GM21529 (cell line): ENCODE measurements at regions not wholly inside any gene's neighbourhood (a gene's known extent, or its start where the extent isn't known, plus 50 kb on each side); places are given as distances from the start of the nearest gene placed in this dataset.
"Not testable (repeated sequence)": the region's sequence is repeated elsewhere in the genome, so short reads cannot be mapped to it uniquely, and the experiment has no call there.

Experiments used
- ATAC-seq: cut with Tn5 transposase; IDR thresholded peaks from one replicate; pipeline ENCODE4 v1.9.1; 2021; ENCODE audit not compliant: unreplicated experiment

DNA sequence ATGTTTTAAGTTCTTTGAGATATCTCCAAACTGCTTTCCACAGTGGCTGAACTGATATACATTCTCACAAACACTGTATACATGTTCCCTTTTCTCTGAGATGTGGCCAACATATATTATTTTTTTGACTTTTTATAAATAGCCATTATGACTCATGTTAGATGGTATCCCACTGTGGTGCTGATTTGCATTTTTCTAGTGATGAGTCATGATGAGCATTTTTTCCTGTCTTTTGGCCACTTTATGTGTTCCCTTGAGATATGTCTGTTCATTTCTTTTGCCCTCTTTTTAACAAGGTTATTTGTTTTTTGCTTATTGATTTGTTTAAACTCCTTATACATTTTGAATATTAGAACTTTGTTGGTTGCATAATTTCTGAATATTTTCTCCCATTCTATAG is 1055.1 kb downstream of the NXPH1 start:
- no peak for ATAC-seq

DNA sequence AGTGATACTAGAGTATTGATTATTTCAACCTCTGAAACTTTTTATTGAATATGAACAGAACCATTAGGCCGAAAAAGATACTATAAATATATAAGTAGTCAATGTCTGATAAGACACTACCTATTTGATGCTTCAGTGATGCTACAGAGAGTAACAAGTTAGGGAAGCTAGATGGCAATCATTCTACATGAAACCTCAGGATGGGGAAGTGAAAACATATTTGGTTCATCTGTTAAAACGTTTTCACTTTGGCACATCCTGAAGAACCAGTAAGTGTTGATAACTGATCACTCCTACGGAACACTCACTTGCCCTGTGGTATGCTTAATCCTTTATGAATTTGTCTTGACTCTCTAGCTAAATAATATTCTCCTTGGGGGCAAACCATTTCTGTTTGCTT is 1064.9 kb downstream of the NXPH1 start:
- no peak for ATAC-seq

DNA sequence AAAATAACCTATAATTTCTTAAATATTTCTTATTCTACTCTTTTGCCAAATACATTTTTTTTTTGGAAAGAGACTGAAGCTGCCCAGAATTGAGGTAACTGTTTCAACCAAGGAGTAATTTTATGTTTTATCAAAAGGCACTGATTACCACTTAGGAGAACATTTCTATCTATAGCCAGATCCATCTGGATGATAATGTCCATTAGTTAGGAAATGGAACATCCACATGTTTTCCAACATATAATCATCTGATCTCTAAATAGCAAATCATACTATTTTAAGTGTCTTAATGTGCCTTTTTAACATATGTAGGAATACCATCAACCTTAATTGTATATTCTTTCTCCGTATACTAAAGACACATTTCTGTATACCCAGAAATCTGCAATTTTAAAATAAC is 1068.9 kb downstream of the NXPH1 start:
- no peak for ATAC-seq

DNA sequence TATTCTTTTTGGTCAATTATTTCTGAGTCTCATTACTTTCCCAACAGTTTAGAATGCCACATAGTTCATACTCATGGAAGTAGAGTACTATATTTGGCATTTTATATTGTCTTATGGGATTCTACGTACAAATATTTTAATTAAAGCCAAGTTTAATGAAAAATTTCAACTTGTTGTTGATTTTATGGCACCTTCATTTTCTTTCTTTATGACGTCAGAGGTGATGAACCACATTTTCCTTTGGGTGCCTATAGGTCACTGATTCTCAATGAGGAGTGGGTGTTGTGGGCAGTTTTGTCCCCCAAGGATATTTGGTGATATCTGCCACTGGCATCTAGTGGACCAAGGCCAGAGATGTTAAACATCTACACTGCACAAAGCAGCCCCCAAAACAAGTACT is 1071.3 kb downstream of the NXPH1 start:
- no peak for ATAC-seq

DNA sequence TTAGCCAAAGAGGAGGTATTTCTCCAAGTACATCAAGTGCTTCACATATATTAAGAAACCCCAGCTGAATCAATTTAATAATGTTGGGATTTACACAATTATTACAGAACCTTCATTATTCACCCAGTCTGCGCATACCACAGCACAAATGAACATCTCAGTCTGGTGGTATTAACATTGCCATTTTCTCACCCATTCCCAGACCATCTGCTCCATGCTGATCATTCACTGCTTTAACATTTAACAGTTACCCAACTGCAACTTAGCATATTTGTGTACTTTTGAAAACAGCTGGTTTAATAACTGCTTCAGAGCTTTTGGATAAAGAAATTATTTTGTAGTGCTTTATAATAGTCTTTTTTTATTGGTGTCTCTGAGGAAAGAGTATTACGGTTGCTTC is 1072.1 kb downstream of the NXPH1 start:
- no peak for ATAC-seq

DNA sequence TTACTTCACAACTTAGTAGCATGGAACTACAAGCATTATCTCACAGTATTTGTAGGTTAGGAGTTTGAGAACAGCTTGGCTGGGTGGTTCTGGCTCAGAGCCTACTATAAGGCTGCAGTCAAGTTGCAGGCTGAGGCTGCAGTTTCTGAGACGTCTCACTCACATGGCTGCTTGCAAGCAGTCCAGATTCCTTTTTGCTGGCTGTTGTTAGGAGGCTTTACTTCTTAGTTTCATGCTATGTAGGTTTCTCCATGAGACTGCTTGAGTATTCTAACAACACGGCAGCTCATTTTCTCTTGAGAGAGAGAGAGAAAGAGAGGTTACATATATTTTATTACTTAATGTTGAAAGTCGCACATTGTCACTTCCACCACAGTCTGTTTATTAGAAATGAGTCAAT is 1073.9 kb downstream of the NXPH1 start:
- no peak for ATAC-seq

DNA sequence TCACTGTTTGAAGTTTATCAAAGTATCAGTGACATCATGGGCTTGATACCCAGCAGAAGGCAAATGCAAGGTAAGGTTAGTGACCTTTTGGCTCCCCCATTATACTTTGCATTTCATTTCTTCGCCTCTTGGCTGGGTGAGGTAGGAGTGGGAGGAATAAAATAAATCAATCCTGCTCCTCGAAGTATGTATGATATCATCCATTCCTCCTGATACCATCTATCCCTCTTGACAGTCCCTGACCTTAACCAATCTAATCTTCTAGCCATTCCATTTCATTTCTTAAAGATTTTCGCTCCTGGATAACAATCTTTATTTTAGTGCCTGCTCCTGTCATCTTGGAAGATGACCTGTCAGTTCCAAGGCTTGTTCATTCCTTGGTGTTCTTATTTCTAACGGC is 1083.3 kb downstream of the NXPH1 start:
- ATAC-seq: no peak

DNA sequence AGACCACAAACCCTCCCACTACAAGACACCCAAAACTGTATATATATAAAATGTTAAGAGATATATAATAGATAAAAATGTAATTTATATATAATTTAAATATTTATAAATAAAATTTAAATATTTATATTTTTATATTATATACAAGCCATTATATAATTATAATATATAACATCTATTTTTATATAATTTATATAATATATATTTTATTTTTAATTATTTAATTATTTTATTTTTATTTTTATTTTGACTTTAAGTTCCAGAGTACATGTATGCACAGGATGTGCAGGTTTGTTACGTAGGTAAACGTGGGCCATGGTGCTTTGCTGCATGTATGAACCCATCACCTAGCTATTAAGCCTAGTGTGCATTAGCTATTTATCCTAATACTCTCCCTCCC is 1090.2 kb downstream of the NXPH1 start:
- ATAC-seq: no peak

DNA sequence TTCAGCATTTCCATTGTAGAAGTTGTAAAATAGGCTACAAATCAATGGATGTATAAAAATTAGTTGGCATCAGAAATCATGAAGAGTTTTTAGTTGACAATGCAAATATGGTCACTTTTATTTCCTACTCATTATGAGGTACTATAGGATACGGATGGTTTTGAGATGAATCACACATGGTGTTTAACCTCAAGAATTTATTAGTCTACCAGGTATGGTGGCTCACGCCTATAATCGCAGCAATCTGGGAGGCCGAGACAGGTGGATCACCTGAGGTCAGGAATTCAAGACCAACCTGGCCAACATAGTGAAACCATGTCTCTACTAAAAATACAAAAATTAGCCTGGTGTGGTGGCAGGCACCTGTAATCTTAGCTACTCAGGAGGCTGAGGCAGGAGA is 1119.0 kb downstream of the NXPH1 start:
- ATAC-seq: not testable (repeated sequence)

DNA sequence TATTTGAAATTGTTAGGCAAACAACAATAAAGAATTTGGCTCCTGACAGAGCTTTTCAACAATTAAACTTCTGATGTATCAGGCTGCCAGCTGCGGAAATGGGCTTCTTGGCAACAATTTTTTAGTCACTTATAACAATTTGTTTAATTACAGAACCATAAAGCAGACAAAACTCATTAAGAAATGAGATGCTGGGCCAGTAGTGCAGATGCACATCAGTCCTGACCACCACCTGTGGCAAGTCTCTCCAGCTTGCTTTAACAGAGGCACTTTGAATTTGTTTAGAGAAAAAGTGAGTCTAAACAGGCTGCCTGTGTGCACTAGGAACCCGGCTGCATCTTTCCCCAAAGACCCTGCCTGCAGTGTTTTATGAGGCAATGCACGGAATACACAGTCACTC is 1124.4 kb downstream of the NXPH1 start:
- no peak for ATAC-seq

DNA sequence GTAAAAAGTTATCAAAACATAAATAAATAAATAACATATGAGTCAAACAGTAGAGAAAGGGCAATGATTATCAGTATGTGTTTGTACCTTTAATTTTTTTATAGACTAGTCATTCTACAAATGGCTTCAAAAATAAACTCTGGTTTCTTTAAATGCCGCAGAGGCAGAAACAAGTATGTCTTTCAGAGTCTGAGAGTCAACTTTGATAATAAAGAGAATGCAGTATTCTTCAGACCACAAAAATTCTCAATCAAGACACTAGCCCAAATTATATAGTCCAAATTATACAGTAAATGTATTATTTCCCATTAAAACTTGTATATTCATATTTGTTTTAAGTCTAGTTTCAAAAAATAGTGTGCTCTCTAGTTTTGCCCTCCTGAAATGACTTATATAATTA is 1142.3 kb downstream of the NXPH1 start:
- ATAC-seq: no peak

DNA sequence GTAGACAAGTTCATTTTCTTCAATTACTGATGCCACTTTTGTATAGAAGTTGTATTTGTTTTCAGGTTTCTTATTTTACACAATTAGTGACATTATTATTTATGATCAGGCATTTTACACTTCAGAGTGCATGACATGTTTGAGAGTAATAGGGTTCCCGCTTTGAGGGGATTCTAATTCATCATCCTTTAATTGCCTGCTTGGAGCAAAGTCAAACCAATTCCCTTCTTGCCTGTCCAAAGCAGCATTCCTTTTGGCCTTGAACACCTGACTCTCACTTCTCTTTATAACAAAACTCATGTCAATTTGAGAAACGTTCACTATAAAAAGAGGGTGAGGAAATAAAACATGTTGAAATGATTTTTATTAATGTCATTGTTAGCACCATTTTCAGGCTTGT is 1149.4 kb downstream of the NXPH1 start:
- no peak for ATAC-seq

DNA sequence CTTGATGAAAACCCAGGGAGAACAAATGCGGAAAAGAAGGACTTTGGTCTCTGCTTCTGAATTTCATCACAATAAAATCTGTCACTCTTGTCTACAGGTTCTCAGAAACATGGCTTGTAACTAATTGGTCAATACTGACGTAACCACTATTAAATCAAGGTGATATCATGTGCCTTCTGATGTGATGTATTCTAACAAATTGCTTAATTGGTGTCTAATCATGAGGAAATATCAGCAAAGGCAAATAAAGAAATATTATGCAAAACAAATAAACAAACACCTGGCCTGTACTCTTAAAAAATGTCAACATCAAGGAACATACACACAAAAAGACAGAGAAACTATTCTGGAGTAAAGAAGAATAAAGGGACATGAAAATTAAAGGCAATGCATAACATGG is 1165.0 kb downstream of the NXPH1 start:
- ATAC-seq: no peak

DNA sequence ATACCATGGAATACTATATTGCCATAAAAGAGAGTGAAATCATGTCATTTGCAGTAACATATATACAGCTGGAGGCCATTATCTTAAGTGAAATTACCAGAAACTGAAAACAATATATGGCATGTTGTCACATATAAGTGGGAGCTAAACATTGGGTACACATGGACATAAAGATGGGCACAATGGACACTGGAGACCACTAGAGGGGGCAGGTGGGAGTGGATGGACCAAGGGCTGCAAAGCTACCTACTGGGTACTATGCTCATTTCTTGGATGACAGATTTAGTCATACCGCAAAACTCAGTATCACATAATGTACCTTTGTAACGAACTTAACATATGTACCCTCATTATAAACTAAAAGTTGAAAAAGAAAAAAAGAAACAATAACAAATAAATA is 1167.6 kb downstream of the NXPH1 start:
- no peak for ATAC-seq

DNA sequence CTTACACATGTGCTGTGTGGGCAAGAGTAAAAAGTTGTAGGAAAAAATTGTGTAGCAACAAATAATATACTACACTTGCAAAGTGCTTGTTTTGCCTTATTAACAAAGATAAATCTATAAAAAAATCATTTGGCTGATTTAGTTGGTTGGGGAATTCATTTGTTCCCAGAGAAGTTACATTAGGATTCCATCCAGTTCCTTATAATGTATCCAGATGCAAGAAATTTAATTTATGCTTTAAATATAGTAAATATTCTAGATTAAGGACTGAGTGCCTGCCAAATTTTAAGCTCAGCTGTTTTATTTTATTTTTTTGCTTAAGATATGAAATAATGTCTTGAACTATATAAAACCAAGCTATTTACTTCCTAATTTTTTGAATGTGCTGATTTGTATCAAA is 1169.9 kb downstream of the NXPH1 start:
- no peak for ATAC-seq

DNA sequence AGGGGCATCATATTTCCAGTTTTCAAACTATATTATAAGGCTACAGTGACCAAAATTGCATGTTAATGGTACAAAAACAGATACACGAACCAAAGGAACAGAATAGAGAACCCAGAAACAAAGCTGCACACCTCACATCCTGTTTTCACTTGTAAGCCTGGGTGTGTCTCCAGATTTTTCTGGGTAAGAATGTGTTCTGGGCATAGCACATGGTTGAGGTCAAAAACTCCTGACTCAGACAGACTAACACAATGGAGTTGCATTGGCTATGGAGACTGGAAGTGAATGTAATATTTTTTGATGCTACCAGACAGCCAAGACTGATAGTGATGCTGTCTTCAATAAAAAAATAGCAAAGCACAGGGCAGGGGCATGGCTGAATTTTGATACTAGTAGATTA is 1175.2 kb downstream of the NXPH1 start:
- no peak for ATAC-seq

DNA sequence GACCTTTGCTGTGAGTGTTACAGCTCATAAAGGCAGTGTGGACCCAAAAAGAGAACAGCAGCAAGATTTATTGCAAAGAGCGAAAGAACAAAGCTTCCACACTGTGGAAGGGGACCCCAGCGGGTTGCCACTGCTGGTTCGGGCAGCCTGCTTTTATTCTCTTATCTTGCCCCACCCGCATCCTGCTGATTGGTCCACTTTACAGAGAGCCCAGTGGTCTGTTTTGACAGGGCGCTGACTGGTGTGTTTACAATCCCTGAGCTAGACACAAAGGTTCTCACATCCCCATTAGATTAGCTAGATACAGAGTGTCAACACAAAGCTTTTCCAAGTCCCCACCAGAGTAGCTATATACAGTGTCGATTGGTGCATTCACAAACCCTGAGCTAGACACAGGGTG is 1187.5 kb downstream of the NXPH1 start:
- not testable (repeated sequence) for ATAC-seq

DNA sequence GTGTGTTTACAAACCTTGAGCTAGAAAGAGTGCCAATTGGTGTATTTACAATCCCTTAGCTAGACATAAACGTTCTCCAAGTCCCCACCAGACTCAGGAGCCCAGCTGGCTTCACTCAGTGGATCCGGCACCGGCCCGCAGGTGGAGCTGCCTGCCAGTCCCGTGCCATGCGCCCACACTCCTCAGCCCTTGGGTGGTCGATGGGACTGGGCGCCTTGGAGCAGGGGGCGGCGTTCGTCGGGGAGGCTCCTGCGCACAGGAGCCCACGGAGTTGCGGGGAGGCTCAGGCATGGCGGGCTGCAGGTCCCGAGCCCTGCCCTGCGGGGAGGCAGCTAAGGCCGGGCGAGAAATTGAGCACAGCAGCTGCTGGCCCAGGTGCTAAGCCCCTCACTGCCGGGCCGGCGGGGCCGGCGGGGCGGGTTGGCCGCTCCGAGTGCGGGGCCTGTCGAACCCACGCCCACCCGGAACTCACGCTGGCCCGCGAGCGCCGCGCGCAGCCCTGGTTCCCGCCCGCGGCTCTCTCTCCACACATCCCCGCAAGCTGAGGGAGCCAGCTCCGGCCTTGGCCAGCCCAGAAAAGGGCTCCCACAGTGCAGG is 1188.0 kb downstream of the NXPH1 start:
- ATAC-seq: not testable (repeated sequence)

DNA sequence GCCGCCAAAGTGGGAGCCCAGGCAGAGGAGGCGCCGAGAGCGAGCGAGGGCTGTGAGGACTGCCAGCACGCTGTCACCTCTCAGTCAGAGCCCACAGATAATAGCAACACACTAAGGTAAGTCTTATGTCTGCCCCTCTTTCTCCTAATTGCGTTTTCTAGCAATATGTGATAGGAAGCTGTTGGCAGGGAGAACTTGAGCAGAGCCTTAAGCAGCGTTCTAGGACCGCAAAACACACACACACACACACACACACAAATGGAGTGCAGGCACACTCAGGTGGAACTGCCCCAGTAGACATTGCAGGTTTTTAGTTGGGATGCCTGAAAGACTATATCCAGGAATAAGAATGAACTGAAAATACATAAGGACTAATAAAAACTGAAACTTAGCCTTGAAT is 1188.5 kb downstream of the NXPH1 start:
- ATAC-seq: no peak

DNA sequence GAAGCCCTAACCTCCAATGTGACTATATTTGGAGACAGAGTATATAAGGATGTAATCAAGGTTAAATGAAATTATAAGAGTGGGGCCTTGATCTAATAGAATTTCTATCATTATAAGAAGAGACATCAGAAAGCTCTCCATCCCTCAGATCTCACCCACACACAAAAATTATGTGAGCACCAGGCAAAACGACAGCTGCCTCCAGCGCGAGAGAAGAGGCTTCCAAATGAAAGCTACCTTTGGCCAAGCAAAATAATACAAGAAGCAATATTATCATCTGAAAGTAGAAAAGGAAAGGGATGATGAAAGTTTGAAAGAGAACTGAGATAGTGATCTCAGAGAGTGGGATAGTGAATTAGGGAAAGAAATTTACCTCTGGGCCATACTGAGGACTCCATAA is 1192.5 kb downstream of the NXPH1 start:
- ATAC-seq: no peak

DNA sequence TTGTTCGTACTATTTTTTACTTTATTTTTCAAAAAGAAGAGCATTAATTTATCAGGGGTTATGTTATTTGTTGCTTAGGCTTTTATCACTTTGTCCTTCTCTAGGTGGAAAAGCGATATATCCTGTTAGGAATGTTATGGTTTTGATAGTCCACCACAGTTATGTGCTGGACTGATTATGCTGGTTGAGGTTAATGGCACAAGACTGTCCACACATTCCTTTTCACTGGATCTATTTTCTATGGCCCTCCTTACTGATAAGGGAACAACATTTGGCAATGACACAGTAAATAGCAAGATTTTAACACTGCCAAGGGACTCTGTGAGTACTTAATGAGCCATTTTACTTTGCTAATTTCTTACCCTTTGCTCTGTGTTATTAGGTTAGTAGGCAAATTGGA is 1212.3 kb downstream of the NXPH1 start:
- no peak for ATAC-seq

DNA sequence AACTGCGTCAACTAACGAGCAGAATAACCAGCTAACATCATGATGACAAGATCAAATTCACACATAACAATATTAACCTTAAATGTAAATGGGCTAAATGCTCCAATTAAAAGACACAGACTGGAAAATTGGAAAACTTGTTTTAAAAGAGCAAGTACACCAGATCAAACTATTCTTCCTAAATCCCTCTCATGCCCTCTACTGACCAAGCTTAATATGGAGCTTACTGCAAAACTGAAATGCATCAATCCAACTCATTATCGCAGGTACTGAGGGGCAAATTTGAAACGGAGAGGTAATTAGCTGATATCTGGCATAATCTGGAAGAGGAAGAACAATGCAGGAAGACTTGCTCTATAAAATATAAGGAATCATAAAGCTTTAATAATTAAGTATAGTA is 1223.8 kb downstream of the NXPH1 start:
- no peak for ATAC-seq

DNA sequence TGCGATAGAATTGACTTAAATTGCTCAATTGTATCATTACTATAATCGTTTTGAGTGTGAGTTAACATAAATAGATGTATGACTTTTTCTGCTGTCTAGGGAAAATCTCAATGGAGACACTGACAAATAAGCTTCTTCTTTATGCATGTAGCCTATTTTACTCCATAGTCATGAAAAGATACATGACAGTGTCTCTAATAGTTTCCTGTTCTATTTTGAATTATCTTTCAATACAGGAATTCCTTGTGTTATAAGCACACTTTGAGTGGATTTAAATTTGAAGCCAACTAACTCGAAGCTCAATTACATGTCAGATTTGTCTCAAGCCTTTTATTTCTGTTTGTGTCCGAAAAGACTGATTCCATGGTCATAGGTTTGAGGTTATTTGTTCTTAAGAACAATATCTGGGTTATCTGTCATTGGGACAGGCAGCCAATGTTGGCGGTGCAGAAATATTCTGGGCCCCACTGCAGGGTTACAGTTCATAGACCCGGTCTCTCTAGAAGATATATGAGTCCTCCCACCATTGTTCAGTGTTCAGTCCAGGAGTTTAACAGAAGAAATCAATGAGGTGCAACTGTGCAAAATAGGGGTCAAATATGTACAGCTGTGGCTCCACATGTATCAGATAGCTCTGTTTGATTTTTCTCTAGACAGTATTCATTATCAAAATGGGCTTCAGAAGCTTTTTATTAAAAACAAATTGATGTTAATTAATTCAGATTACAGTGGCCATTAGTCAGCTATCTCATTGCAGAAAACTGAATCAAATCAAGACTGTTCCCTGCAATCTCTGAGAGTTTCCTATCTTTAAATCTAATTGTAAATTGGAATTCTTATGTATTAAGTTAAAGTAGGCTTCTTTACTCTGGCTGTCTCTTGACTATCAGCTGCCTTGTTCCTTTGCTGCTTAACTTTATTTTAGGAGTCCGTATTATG is 1238.8 kb downstream of the NXPH1 start:
- ATAC-seq: no peak
